ENCODE measurements at regions not wholly inside any gene's neighbourhood (a gene's known extent, or its start where the extent isn't known, plus 50 kb on each side); places are given as distances from the start of the nearest gene placed in this dataset.

- no peak overlapping the region for H3K4me3 ChIP-seq (ENCODE audit: low read length)
- DNase-seq (ENCODE audit: low read depth), result no peak
- TF ChIP-seq CTCF (conservative IDR thresholded peaks at IDR 0.05; ENCODE audit: low read length), result no peak
These were observed 77.5 kb upstream of the CSF3R start for GRCh38 chr1:36560177-36560576.

GRCh38 chr1:36559061-36559460 lies 76.3 kb upstream of the CSF3R start:
- H3K4me3 ChIP-seq (ENCODE audit: low read length), result no peak overlapping the region
- DNase-seq (ENCODE audit: low read depth), result no peak

GRCh38 chr1:36557041-36558000 lies 74.6 kb upstream of the CSF3R start:
- TF ChIP-seq CTCF (conservative IDR thresholded peaks at IDR 0.05; ENCODE audit: low read length), result no peak
- no peak for DNase-seq (ENCODE audit: low read depth)
- H3K4me3 ChIP-seq (ENCODE audit: low read length), result no peak overlapping the region

More at GRCh38 chr1:36559061-36559460, 76.3 kb upstream of the CSF3R start:
- TF ChIP-seq CTCF (conservative IDR thresholded peaks at IDR 0.05; ENCODE audit: low read length), result no peak

- no peak overlapping the region for H3K4me3 ChIP-seq (ENCODE audit: low read length)
- TF ChIP-seq CTCF (conservative IDR thresholded peaks at IDR 0.05; ENCODE audit: low read length), result no peak
- no peak for DNase-seq (ENCODE audit: low read depth)
These were observed 72.3 kb upstream of the CSF3R start for GRCh38 chr1:36555041-36555440.

- H3K4me3 ChIP-seq (ENCODE audit: low read length), result no peak overlapping the region
- no peak for TF ChIP-seq CTCF (conservative IDR thresholded peaks at IDR 0.05; ENCODE audit: low read length)
- DNase-seq (ENCODE audit: low read depth), result no peak
These were observed 71.6 kb upstream of the CSF3R start for GRCh38 chr1:36554323-36554628.

GRCh38 chr1:36553591-36554322 lies 71.0 kb upstream of the CSF3R start:
- H3K4me3 ChIP-seq (ENCODE audit: low read length), result no peak overlapping the region
- TF ChIP-seq CTCF (conservative IDR thresholded peaks at IDR 0.05; ENCODE audit: low read length), result peak; percentile 56
- DNase-seq (ENCODE audit: low read depth), result peak; percentile 22
